ENCODE measurements at regions not wholly inside any gene's neighbourhood (a gene's known extent, or its start where the extent isn't known, plus 50 kb on each side); places are given as distances from the start of the nearest gene placed in this dataset.
"Not testable (repeated sequence)": the region's sequence is repeated elsewhere in the genome, so short reads cannot be mapped to it uniquely, and the experiment has no call there.

GRCh38 chr9:71268871-71269635 lies 147.6 kb upstream of the TRPM3 start:
- no peak for DNase-seq (ENCODE audit: extremely low read depth, low read depth)
- TF ChIP-seq CTCF (IDR thresholded peaks at IDR 0.05; ENCODE audit: low read depth, low read length) = no peak

DNA sequence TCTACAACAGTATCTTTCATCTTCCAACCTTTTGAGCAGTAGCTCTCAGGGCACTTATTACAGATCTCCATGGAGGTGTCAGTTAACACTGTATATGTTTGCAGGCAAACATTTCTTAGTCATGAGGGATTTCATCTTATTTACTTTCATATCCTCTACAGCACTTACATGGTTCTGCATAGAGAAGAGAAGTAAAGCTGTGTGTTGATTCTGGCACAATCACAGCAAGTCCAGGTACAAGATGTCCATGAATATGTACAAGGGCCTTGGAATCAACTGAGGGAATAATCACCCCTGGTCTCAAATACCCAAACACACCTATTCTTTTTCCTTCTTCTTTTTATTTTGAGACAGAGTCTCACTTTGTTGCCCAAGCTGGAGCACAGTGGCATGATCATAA lies 142.0 kb upstream of the TRPM3 start:
- DNase-seq (ENCODE audit: extremely low read depth, low read depth) = no peak
- no peak for TF ChIP-seq CTCF (IDR thresholded peaks at IDR 0.05; ENCODE audit: low read depth, low read length)

DNA sequence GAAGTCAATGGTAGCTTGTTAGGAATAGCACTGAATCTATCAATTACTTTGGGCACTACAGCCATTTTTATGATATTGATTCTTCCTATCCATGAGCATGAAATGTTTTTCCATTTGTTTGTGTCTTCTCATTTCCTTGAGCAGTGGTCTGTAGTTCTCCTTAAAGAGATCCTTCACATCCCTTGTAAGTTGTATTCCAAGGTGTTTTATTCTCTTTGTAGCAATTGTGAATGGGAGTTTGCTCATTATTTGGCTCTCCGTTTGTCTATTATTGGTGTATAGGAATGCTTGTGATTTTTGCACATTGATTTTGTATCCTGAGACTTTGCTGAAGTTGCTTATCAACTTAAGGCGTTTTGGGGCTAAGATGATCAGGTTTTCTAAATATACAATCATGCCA lies 139.0 kb upstream of the TRPM3 start:
- DNase-seq (ENCODE audit: extremely low read depth, low read depth) = not testable (repeated sequence)

GRCh38 chr9:71254592-71255277 lies 133.3 kb upstream of the TRPM3 start:
- no peak for TF ChIP-seq CTCF (IDR thresholded peaks at IDR 0.05; ENCODE audit: low read depth, low read length)

GRCh38 chr9:71253011-71253410 lies 131.6 kb upstream of the TRPM3 start:
- no peak for DNase-seq (ENCODE audit: extremely low read depth, low read depth)

More at GRCh38 chr9:71254592-71255277, 133.3 kb upstream of the TRPM3 start:
- no peak for DNase-seq (ENCODE audit: extremely low read depth, low read depth)

DNA sequence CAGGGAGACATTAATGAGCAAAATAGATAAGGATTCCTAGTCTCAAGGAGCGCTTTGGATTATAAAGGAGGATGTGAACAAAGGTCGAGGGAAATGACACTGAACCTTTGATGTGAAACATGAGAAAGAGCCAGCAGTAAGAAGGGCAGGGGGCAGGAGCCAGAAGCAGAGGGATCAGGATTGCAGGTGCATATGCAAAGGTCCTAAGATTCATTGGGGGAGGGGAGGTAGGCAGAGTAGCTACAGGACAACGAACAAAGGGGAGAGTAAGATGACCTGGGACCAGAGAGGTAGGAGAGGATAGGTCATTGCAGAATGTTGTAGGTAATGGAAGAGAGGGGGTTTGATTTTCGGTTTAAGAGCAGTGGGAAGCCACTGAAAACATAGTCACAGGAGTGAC lies 129.2 kb upstream of the TRPM3 start:
- DNase-seq (ENCODE audit: extremely low read depth, low read depth) = no peak
- no peak for TF ChIP-seq CTCF (IDR thresholded peaks at IDR 0.05; ENCODE audit: low read depth, low read length)

More at GRCh38 chr9:71253011-71253410, 131.6 kb upstream of the TRPM3 start:
- no peak for TF ChIP-seq CTCF (IDR thresholded peaks at IDR 0.05; ENCODE audit: low read depth, low read length)

GRCh38 chr9:71249729-71250317 lies 128.4 kb upstream of the TRPM3 start:
- DNase-seq (ENCODE audit: extremely low read depth, low read depth) = peak; percentile 43
- peak; percentile 86 for TF ChIP-seq CTCF (IDR thresholded peaks at IDR 0.05; ENCODE audit: low read depth, low read length)

All from AG09319 (cell line).